ENCODE measurements at regions not wholly inside any gene's neighbourhood (a gene's known extent, or its start where the extent isn't known, plus 50 kb on each side); places are given as distances from the start of the nearest gene placed in this dataset.

DNA sequence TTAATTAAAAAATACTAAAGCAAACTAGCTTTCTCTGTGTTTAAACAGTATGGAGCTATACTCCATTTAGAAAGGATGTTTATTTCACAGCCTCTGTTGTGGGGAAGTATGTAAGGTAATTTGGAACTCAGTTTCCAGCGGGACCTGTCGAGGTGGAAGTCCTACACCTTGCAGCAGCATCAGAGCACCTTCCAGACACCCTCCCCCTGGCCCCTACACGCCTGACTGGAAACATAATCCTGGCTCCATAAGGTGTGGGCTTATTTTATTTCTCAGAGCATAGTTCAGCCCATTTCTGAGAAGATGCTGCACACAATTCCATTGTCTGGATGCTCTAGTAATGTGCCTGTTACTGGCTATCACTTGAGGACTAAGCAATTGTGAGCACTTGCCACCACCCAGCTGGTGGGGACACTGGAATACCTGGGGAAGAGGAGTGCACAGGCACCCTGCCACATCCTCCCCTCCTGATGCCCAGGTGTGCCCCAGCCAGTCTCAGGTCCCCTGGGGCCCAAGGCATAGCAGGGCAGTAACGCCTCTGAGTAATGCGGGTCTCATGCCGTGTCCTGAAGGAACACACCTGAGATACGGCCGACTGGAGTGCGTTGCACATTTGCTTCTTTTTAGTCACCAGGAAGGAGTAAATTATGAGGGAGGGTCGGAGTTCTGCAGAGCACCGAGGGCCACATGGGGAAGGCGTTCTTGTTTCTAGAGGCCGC, 556.5 kb downstream of the QKI start:
- no peak for DNase-seq

DNA sequence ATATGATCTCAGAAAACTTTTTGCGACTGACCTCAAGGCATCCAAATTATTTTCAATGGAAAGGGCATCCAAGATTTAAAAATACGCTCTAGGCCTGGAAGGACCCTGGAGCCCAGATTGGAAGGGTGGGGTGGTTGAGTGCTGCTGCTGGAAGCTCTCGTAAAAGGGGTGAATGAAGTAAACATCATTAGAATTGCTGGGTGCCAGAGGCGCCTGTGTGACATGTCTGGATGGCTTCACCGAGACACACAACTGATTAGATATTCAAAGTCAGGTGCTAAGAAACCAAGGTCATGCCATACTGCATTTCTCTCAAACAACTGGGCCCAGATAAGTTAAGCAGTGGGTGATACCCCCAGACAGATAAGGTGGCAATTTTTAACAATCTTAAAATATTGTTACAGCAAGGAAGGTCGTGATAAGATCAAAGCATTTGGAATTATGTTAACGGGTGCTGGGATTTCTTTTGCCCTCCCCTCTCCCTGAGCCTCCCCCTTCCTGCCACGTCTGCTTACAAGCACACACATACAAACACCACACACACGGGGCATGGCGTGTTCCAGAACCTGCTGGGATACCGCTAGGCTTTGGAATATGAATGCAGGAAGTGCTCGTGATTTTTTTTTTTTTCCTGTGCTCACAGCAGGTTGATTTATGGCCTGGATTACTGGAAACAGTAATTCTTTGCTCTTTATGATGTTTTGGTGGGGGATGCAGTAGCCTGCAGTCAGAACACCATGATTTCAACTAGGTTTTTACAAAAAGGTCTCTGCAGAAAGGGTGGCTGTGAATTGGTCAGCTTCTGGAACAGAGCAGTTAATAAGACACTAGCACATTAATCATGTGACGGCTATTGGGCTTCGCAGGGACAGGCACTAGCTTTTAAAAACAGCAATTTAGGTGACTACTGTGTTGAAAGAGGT, 551.2 kb downstream of the QKI start:
- no peak for DNase-seq

DNA sequence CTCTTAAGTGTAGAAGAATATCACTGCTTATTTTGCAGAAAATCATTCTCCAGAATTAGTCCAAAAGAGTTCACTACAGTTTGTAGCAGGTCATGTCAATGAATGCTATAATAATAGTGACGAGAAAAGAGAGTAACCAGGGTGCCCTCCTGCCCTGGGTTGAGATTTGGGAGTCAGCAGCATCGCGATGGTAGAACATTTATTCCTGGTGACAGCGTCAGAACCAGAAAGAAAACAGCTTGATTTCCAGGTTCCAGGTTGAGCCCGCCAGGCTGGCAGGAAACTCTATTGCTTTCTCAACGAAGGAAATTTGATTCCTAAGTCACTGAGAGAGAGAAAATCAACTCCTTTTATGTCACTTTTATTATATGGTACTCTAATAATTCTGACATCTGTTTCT, 550.3 kb downstream of the QKI start:
- no peak for DNase-seq

- no peak for DNase-seq
Measured at GRCh38 chr6:163963205-163964120, 548.9 kb downstream of the QKI start.

- DNase-seq, result no peak
Measured at GRCh38 chr6:163962627-163963117, 548.2 kb downstream of the QKI start.

- DNase-seq, result no peak
Measured at GRCh38 chr6:163960128-163960527, 545.6 kb downstream of the QKI start.

- DNase-seq, result no peak
Measured at GRCh38 chr6:163958646-163959045, 544.1 kb downstream of the QKI start.

DNA sequence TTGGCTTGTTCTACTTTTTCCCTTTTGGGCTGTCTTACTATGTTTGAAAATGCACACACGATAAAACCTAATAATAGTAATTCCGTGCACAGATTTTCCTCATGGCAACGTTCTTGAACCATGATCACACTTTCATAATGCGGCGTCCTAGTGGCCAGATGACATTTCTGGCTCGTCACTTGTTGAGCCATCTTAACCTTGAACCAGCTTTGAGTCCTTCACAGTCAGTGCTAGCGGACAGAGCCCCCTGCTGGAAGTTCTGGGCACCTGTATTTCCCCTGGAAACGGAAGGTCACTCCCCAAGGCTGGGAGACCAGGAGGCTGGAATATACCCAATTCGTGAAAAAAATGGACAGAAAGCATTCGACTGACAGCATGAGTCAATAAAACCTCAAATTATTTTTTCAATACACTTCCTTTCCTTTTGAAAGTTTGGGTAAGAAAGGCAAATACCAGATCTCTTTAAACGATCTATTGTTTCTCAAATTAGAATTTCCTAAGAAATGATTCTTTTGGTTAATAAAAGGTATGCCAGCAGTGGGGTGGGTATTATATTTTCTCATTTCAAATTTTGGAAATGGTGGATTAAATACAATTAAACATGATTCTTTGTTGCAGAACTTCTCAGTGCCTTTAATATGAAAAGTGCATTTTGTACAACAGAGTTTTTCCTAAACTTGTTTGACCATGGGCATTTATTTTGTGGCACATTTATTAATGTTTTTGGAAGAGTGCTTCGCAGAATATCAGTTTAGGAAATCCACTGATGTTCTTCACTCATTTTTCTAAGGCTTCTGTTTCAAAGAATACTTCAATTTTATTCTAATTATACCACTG, 542.3 kb downstream of the QKI start:
- DNase-seq, result peak; percentile 91 to 93

DNA sequence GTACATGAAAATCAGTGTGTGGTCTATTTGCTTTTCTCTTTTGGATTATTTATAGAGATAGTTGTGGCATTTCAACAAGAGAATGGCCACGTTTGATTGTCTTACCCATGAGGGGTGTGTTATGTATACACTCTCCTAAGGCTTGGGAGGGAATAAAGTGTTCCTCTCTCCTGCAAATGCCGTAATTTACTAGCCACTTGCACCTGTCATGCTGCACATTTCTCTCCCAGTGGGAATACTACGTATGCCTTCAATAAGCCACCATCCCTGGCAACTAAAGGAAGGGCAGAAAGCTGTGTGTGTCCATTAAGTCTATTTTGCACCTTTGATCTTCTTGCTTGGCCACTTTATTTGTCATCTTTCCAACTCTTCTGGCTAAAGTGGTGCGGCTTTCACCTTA, 541.2 kb downstream of the QKI start:
- DNase-seq, result no peak

DNA sequence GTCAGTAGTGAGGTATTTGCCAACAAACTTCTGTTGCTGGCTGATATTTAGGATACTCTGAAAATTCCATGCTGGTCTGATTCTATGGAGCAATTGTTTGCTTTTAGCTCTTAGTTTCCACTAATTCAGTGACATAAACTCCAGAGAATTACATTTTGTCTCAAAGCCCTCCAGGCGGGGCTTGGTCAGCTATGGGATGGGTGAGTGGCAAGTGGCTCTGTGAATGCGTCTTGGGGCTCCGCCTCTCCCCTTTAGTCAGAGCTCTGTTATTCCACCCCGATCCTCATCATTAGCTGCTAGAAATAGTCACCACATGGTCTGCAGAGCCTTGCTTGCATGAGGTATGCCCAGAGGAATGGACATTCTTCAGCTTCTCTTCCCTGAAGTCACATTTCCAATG, 540.6 kb downstream of the QKI start:
- no peak for DNase-seq

GRCh38 chr6:163954088-163954775, 539.7 kb downstream of the QKI start:
- no peak for DNase-seq

- DNase-seq, result no peak
Measured at GRCh38 chr6:163952005-163952404, 537.5 kb downstream of the QKI start.

- no peak for DNase-seq
Measured at GRCh38 chr6:163951326-163951725, 536.8 kb downstream of the QKI start.

GRCh38 chr6:163950159-163950558, 535.6 kb downstream of the QKI start:
- DNase-seq, result peak in 1 of 2 donors; percentile 5

DNA sequence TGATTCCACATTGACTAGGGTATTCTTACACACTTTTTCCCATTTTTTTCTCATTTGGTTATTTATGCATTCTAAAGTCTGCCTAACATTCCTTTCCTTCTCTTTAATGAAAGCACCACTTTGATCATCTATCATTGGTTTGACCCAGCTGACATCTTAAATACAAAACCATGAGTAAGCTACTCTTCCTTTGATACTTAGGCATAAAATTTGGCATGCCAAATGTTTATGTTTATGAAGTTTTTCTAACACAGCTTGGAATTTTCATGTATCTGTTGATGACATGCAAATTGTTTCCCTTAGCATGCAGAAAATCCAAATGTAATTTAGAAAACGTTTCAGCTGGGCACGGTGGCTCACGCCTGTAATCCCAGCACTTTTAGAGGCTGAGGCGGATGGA, 534.9 kb downstream of the QKI start:
- DNase-seq, result no peak

DNA sequence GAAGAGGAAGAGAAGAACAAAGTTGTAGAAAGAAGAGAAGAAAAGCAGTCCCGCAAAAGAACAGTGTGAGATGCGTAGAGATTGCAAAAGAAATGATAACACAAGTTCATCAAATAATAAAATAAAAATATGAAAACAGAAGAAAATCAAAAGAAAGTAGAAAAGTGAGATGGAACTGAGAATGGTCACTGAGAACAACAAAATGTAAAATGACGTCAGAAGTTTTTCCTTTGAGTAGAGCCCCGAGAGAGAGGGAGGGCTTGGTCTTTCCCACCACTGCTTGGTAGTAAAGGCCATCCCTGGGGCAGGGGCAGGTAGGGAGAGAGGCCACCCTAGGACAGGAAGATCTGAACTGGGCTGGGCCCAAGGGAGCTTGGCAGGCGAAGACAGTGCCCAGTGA, 533.7 kb downstream of the QKI start:
- no peak for DNase-seq

DNA sequence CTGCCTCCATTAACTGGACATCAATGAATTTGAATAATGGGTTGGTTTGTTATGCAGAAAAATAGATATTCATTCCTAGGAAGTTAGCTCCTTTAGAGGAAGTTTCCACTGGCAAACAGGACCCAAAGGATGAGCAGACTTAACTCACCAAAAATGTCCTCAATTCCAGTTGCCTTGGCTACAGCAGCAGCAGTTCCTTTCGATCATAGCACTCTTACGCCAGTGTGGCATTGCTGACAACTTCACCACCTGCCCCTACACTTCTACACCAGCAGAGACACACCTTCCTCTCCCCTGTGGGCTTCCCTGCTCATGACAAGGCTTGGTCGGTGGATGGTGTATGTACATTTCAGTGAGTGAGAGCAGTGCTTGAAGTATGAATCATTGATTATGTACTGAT, 532.8 kb downstream of the QKI start:
- DNase-seq, result no peak

- no peak for DNase-seq
Measured at GRCh38 chr6:163946437-163946836, 531.9 kb downstream of the QKI start.

GRCh38 chr6:163945808-163946207, 531.3 kb downstream of the QKI start:
- no peak for DNase-seq

DNA sequence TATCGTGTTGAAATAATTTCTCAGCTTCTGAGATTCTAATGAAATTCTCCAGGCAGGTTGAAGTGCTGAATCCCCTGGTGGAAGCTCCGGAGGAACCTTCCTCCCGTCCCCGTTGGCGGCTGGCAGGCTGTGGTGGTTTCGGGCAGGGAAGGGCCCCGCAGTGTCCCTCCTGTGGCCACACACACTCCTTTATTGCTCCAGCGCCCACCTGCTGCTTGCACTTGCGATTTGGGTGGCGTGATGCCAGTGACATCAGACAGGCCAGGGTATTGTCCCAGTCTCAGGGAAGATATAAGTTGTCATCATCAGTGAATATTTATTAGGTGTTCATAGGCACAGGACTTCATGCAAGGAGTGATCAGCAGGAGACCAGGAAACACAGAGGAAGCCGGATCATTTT, 530.4 kb downstream of the QKI start:
- DNase-seq, result no peak
